HFF-Myc (cell line): ENCODE measurements at regions not wholly inside any gene's neighbourhood (a gene's known extent, or its start where the extent isn't known, plus 50 kb on each side); places are given as distances from the start of the nearest gene placed in this dataset.

Experiments
- DNase-seq: peaks from one replicate; pipeline ENCODE4 v3.0.0-alpha.2; 2011; ENCODE audit warnings: low read depth; ENCODE audit errors: extremely low read depth
- H3K4me3 ChIP-seq: replicated peaks from 2 replicates; pipeline ENCODE4 v1.5.1; 2011; ENCODE audit warnings: low read depth, mild to moderate bottlenecking, control low read depth, low read length
- CTCF ChIP-seq: IDR thresholded peaks from 2 replicates; pipeline ENCODE4 v1.5.1; 2012; ENCODE audit warnings: mild to moderate bottlenecking, low read depth, low read length, control low read depth; ENCODE audit errors: missing control alignments

DNA sequence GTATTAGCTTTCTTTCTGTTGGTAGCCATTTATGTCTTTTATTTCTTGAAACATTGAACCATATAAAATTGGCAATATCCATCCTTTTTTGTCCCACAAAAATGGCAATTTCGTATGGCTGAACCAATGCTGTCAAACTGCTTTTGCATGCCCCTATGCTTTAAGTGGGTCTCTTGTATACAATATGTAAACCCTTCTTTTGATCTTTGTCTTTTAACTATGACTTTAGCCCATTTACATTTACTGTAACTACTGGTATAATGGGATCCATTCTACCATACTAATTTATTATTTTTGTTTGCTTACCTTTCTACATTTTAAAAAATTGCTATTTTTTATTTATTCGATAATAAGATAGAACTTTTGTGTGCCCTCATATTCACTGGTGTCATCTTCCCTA lies 93.4 kb downstream of the TENT4A start:
- DNase-seq: no peak
- no peak overlapping the region for H3K4me3 ChIP-seq
- TF ChIP-seq CTCF: no peak

- no peak for DNase-seq
- H3K4me3 ChIP-seq: no peak overlapping the region
- TF ChIP-seq CTCF: no peak
Measured at GRCh38 chr5:6808462-6808861, 95.2 kb downstream of the TENT4A start.

GRCh38 chr5:6810641-6811405 lies 97.6 kb downstream of the TENT4A start:
- TF ChIP-seq CTCF: no peak
- H3K4me3 ChIP-seq: no peak overlapping the region
- no peak for DNase-seq

GRCh38 chr5:6812091-6812490 lies 98.9 kb downstream of the TENT4A start:
- no peak for TF ChIP-seq CTCF
- no peak for DNase-seq
- H3K4me3 ChIP-seq: no peak overlapping the region

DNA sequence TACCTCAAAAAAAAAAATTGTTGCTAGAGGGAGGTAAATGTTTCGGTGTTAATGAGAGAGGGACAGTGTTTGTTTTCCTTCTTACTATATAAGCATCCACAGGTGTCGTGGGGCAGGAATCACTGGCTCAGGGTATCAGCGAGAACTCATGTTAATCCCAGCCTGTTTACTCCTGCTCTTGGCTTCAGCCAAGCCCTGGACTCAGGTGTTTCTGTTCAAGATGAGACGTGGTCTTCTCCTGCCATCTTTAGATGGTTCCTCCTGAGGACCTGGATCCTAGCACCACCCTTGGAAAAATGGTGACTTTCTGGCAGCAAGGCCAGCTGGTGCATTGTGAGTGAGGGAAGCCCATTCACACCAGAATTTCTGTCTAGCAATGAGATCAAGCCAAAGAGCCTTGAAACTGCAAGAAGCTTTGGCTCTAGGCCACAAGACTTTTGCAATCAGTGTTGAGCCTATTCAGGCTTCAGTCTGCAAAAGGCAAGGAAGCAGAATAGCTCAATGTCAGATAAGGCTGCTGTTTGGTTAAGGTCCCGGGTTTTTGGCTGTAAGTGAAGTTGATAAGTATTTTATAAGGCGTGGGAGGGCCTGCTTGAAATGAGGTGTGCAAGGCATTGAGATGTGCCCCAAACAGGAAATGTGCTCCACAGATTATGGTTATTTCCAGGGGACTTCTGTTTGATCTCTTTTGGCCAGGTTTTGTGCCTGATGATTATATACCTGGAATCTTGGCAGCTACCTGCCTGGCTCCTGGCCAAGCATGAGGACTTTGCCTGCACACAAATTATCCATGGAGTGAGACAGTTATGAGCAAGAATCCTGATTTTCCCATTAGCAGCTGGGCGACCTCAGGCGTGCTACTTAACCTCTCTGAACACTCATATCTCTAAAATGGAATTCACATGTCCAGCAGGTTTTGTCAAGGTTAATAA lies 99.8 kb downstream of the TENT4A start:
- DNase-seq: no peak

DNA sequence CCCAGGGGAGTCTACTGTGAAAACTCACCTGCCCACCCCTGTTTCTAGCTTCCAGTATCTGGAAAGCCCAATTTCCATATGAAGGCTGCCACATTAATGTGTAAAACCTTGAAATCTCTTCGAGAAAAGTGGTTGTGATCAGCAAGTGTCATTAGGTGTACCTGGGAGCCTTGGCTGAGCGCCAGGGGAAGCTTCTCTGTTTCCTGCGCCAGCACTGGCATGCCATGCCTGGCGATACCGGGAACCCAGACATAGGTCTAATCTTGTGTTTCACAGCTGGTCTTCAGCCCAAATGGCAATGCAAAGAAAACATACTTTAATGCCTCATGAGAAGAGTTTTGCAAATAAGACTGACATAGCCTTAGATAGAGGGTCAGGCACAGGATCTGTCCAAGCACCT lies 101.6 kb downstream of the TENT4A start:
- H3K4me3 ChIP-seq: no peak overlapping the region
- DNase-seq: no peak
- TF ChIP-seq CTCF: no peak

More for the DNA sequence above, 99.8 kb downstream of the TENT4A start:
- no peak overlapping the region for H3K4me3 ChIP-seq
- TF ChIP-seq CTCF: no peak
